Limb (tissue), 2 donors: ENCODE measurements at regions not wholly inside any gene's neighbourhood (a gene's known extent, or its start where the extent isn't known, plus 50 kb on each side); places are given as distances from the start of the nearest gene placed in this dataset.
"Not testable (repeated sequence)": the region's sequence is repeated elsewhere in the genome, so short reads cannot be mapped to it uniquely, and the experiment has no call there.

Experiments
- DNase-seq, 2 donors: peaks; one replicate each; pipeline ENCODE4 v3.0.0-alpha.2; 2016; ENCODE audit errors: extremely low spot score in 2 of 2

DNA sequence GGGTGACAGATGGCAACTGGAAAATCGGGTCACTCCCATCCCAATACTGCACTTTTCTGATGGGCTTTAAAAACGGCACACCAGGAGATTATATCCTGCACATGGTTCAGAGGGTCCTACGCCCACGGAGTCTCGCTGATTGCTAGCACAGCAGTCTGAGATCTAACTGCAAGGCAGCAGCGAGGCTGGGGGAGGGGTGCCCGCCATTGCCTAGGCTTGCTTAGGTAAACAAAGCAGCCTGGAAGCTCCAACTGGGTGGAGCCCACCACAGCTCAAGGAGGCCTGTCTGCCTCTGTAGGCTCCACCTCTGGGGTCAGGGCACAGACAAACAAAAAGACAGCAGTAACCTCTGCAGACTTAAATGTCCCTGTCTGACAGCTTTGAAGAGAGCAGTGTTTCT, 158.7 kb upstream of the MOCS2 start:
- DNase-seq = not testable (repeated sequence)

- no peak for DNase-seq
These were observed 166.1 kb upstream of the MOCS2 start for GRCh38 chr5:53275666-53276065.

GRCh38 chr5:53276825-53277224, 167.3 kb upstream of the MOCS2 start:
- no peak for DNase-seq

DNA sequence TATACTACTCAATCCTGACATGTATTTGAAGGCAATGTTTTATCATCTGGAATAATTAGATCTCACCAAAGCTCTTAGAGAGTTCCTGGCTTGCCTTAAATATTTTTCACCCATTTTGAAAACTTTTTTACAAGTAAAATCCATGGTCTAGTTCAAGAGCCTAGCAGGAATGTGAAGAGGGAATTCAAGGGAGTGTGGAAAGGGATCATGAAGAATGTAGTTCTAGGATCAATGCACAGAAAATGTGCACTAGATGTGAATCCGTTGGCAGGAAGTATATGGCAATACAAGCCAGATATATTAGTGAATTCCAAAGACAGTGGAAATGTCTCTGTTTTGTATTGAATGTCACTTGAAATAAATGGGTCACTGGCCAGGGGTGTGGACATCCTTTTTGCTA, 167.9 kb upstream of the MOCS2 start:
- no peak for DNase-seq

GRCh38 chr5:53287573-53287972, 178.0 kb upstream of the MOCS2 start:
- DNase-seq = no peak

GRCh38 chr5:53288511-53288910, 179.0 kb upstream of the MOCS2 start:
- DNase-seq = no peak

DNA sequence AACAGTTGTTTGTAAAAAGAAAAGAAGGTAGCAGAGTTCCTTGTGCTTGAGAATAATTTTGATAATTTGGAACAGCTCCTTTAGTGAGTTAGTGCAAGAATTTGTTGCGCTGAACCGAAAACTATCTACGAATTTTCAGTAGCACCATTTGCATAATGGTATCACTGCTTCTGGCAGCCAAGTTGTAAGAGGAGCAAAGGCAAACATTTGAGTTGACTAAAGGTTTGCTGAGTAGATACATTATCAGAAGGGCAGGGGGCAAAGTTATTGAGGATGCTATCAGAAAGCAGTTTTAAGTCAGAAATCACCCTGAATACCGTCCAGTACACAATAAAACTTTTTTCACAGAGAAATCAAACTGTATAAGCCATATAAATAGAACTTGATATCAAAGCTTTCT, 181.5 kb upstream of the MOCS2 start:
- no peak for DNase-seq

GRCh38 chr5:53291528-53291927, 182.0 kb upstream of the MOCS2 start:
- DNase-seq = no peak

GRCh38 chr5:53298841-53299240, 181.6 kb upstream of the FST start:
- no peak for DNase-seq

- DNase-seq = no peak
These were observed 177.9 kb upstream of the FST start for GRCh38 chr5:53302529-53302928.

- DNase-seq = no peak
These were observed 177.3 kb upstream of the FST start for GRCh38 chr5:53303105-53303504.

DNA sequence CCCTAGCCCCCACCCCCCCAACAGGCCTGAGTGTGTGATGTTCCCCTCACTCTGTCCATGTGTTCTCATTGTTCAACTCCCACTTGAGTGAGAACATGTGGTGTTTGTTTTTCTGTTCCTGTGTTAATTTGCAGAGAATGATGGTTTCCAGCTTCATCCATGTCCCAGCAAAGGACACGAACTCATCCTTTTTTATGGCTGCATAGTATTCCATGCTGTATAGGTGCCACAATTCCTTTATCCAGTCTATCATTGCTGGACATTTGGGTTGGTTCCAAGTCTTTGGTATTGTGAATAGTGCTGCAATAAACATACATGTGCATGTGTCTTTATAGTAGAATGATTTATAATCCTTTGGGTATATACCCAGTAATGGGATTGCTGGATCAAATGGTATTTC, 175.1 kb upstream of the FST start:
- not testable (repeated sequence) for DNase-seq

GRCh38 chr5:53309653-53310052, 170.8 kb upstream of the FST start:
- DNase-seq = no peak

DNA sequence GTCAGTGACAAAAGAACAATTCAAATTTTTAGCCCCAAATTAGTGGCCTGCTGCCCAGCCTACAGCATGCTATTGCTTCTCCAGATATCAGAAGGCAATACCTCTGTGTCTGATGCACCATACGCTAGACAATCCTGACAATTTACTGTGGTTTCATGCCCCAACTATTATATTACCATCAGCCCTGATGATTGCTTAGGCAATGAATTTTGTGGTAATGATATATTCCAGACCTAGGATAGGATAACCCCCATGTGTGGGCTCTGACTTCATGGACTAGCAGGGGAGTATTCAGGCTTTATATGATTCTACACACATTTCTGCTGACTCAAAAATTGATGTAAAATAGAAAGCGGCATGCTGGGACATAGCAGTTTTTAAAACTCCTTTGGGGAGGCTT, 168.7 kb upstream of the FST start:
- no peak for DNase-seq

DNA sequence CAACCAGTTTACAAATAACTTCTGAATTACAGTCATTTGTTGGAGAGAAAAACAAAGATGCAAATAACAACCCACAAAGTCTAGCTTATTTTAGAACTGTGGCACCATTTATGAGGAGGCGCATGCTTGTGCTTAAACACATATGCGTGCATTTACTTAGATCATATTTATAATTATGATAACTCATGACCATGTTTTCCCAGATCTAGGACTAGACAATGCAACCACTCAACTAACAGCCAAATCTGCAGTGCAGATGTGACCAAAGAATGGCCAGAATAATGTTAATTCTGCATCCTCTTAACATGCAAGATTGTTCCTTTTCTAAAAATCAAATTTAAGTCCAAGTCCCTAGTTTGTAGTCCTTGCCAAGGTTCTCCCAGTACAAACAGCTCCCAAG, 167.3 kb upstream of the FST start:
- DNase-seq = no peak

DNA sequence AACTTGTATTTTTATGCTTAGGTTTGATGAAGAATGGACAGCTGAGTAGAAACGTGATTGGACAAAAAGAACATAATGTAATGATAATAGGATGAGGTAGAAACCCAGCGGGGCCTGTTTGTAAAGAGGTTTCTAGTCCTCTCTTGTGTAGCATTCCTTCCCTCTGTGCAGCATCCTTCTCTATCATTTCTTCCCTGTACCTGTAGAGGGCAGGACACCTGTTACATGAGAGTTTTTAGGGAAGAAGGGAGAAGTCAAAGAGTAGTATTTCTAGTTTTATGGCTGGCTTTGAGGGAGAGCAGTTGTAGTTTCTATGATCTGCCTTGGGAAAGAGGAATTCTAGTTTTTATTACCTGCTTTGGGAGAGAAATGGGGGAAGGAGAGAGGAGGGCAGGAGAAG, 162.1 kb upstream of the FST start:
- no peak for DNase-seq

DNA sequence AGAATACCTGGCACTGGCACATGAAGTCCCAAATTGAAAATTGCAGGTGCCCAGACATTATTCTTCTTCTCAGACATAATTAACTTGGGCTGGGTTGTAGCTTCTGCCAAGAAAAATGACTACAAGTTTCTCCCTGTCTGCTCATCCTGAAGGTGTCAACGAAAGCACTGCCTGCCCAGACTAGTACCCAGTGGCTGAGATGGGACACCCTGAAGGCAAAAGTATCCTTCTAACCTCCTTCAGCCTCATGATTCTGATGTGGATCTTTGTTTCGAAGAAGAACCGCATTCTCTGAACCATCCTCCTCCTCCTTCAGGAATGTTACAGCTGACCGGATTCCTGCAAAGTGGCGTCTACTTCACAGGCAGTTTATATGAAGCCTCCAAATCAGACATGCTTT, 161.1 kb upstream of the FST start:
- DNase-seq = no peak

DNA sequence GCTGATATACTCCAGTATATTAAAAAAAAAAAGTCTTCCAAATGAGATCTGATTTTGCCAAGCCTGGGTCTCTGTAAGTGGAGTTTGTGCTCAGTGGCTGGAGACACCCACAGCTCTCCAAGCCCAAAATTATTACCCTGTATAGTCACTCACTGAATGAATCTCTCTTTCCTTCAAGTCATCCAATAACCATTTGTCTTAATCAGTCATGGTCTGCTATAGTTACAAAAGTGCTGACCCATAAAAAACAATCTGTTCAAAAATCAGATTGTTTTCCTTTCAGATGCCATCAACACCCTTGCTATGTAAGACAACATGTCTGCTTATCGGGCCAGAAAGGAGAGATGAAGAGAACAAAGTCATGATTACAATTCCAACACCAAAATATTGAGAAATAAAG, 159.4 kb upstream of the FST start:
- no peak for DNase-seq

- DNase-seq = no peak
These were observed 158.7 kb upstream of the FST start for GRCh38 chr5:53321721-53322120.

DNA sequence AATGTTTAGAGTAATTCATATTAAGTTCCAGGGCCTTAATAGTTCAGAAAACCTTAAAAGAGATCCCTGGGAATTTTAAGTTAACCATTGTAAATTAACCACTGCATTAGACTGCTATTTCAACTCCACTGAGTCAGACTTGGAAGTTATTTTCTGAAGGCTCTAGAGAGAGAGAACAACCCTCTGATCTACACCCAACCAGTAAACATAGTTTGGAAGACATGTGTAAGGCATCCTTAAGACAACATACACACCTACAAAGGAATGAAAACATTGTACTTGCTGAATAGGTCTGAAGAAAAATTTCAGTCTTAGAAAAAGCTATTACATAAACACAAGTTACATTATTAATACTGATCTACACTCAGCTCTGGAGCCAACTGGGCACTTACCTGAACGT, 158.2 kb upstream of the FST start:
- DNase-seq = no peak

DNA sequence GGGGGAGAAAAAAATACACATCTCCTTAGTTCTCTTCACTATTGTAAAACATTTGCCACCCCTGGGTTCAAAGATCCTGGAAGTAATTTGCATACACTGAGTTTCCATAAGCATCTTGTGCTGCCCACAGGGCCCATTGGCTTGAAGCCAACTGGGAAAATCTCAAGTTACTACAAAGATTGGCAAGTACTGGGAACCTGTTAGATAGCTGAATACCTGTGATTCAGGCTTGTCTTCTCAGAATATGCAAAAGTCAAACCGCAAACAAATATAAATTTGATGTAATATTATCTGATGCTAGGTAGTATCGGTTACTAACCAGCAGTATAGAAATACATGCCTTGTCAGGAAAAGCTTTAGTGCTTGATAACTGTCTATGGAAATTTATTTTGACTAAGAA, 156.9 kb upstream of the FST start:
- no peak for DNase-seq

GRCh38 chr5:53323943-53324642, 156.3 kb upstream of the FST start:
- DNase-seq = no peak

DNA sequence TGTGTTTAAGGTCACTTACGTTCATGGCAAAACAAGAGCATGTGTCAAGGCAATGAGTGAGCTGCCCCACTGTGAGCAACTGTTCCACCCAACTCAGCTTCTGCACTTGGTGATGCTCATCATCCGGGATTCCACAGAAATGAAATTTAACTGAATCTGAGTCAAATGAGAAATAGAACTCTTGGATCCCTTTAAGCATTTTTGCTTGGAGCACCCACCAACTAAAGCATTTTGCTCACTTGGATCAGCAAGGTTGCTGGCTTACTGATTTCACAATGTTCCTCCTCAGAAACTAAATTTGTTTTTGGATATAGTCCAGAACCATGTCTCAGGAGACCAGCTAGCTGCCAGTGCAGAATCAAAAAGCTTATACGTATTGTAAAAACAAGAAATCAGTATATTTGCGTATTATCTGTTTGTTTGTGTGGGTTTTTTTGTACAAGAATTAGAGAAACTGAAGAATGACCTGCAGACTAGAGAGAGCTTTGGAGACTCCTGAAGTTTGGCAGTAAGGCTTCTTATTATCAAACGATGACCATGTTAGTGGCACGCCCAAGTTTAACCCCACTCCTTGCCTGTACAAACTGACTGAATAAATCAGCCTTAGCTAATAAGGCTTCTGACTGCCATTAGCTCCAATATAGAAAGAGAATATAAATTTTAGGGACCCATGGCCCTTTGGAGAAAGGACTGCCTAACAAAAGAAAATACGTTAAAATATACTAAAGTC, 153.8 kb upstream of the FST start:
- no peak for DNase-seq
